ENCODE measurements at regions not wholly inside any gene's neighbourhood (a gene's known extent, or its start where the extent isn't known, plus 50 kb on each side); places are given as distances from the start of the nearest gene placed in this dataset.

GRCh38 chr3:106398891-106399600 is 530.2 kb upstream of the CBLB start:
- no peak overlapping the region for H3K9ac ChIP-seq (ENCODE audit: low read depth in 1 of 2, low read length in 2 of 2)
- H3K36me3 ChIP-seq (ENCODE audit: control insufficient read depth in 4 of 4, insufficient read depth in 3 of 4, low read depth in 1 of 4, low read length in 3 of 4), result no peaks in the 10 kb centered on the region
- H3K27me3 ChIP-seq (ENCODE audit: control insufficient read depth in 4 of 4, insufficient read depth in 4 of 4, low read length in 3 of 4), result peaks cover 0 to 2% (median 0%) of the 10 kb centered on the region in 4 donors
- no peak overlapping the region for H3K4me3 ChIP-seq (ENCODE audit: low read depth in 1 of 3, low read length in 3 of 3)
- H3K27ac ChIP-seq (ENCODE audit: low read depth in 1 of 2, low read length in 2 of 2), result no peak overlapping the region
- H3K9me3 ChIP-seq (ENCODE audit: control insufficient read depth in 4 of 4, low read length in 3 of 4), result no peaks in the 10 kb centered on the region
- DNase-seq (ENCODE audit: low spot score), result no peak
- WGBS, result 45% methylated on average over 2 of the region's 2 CpGs
- TF ChIP-seq REST (IDR thresholded peaks at IDR 0.05) (no peak), JUND (IDR thresholded peaks at IDR 0.05) (no peak), ZBTB33 (IDR thresholded peaks at IDR 0.05) (no peak), SP1 (IDR thresholded peaks at IDR 0.05) (no peak), EGR1 (IDR thresholded peaks at IDR 0.05; ENCODE audit: low read depth in 2 of 2) (no peak), FOXA2 (IDR thresholded peaks at IDR 0.05) (no peak), YY1 (IDR thresholded peaks at IDR 0.05) (no peak)
- H3K4me1 ChIP-seq (ENCODE audit: control insufficient read depth in 4 of 4, insufficient read depth in 4 of 4, low read length in 3 of 4), result no peaks in the 10 kb centered on the region

GRCh38 chr3:106399761-106400160 is 530.9 kb upstream of the CBLB start:
- Histone ChIP-seq H3K9ac (ENCODE audit: low read depth in 1 of 2, low read length in 2 of 2) (no peak overlapping the region), H3K27me3 (ENCODE audit: control insufficient read depth in 4 of 4, insufficient read depth in 4 of 4, low read length in 3 of 4) (peaks cover 0 to 2% (median 0%) of the 10 kb centered on the region in 4 donors)
- 78% methylated on average over 4 of the region's 4 CpGs for whole genome bisulfite sequencing

GRCh38 chr3:106401666-106402490 is 533.1 kb upstream of the CBLB start:
- H3K27ac ChIP-seq (ENCODE audit: low read depth in 1 of 2, low read length in 2 of 2), result no peak overlapping the region
- H3K9me3 ChIP-seq (ENCODE audit: control insufficient read depth in 4 of 4, low read length in 3 of 4), result no peaks in the 10 kb centered on the region
- 72% methylated on average over 3 of the region's 3 CpGs for WGBS
- H3K4me1 ChIP-seq (ENCODE audit: control insufficient read depth in 4 of 4, insufficient read depth in 4 of 4, low read length in 3 of 4), result no peaks in the 10 kb centered on the region
- no peaks in the 10 kb centered on the region for H3K36me3 ChIP-seq (ENCODE audit: control insufficient read depth in 4 of 4, insufficient read depth in 3 of 4, low read depth in 1 of 4, low read length in 3 of 4)
- H3K27me3 ChIP-seq (ENCODE audit: control insufficient read depth in 4 of 4, insufficient read depth in 4 of 4, low read length in 3 of 4), result peaks cover 0 to 1% (median 0%) of the 10 kb centered on the region in 4 donors
- no peak overlapping the region for H3K4me3 ChIP-seq (ENCODE audit: low read depth in 1 of 3, low read length in 3 of 3)
- no peak overlapping the region for H3K9ac ChIP-seq (ENCODE audit: low read depth in 1 of 2, low read length in 2 of 2)
- DNase-seq (ENCODE audit: low spot score), result no peak
- TF ChIP-seq YY1 (IDR thresholded peaks at IDR 0.05), result no peak
- TF ChIP-seq NR2F2 (IDR thresholded peaks at IDR 0.05), result no peak
- TF ChIP-seq EGR1 (IDR thresholded peaks at IDR 0.05; ENCODE audit: low read depth in 2 of 2), result no peak
- no peak for TF ChIP-seq ATF3 (IDR thresholded peaks at IDR 0.05)
- TF ChIP-seq RAD21 (IDR thresholded peaks at IDR 0.05), result no peak
- TF ChIP-seq FOXA2 (IDR thresholded peaks at IDR 0.05), result no peak
- TF ChIP-seq CTCF (IDR thresholded peaks at IDR 0.05; ENCODE audit: low read depth, low read length, missing input control), result no peak
- no peak for TF ChIP-seq JUND (IDR thresholded peaks at IDR 0.05)
- TF ChIP-seq GABPA (IDR thresholded peaks at IDR 0.05 in 1 of 2, conservative IDR thresholded peaks at IDR 0.05 in 1 of 2), result no peak
- no peak for TF ChIP-seq RXRA (IDR thresholded peaks at IDR 0.05)

More at GRCh38 chr3:106399761-106400160, 530.9 kb upstream of the CBLB start:
- TF ChIP-seq FOXA1 (IDR thresholded peaks at IDR 0.05) (no peak), GABPA (IDR thresholded peaks at IDR 0.05 in 1 of 2, conservative IDR thresholded peaks at IDR 0.05 in 1 of 2) (no peak), NR2F2 (IDR thresholded peaks at IDR 0.05) (no peak), YY1 (IDR thresholded peaks at IDR 0.05) (no peak), RAD21 (IDR thresholded peaks at IDR 0.05) (no peak)
- DNase-seq (ENCODE audit: low spot score), result no peak
- no peak overlapping the region for H3K4me3 ChIP-seq (ENCODE audit: low read depth in 1 of 3, low read length in 3 of 3)
- no peaks in the 10 kb centered on the region for H3K4me1 ChIP-seq (ENCODE audit: control insufficient read depth in 4 of 4, insufficient read depth in 4 of 4, low read length in 3 of 4)
- no peaks in the 10 kb centered on the region for H3K36me3 ChIP-seq (ENCODE audit: control insufficient read depth in 4 of 4, insufficient read depth in 3 of 4, low read depth in 1 of 4, low read length in 3 of 4)
- H3K9me3 ChIP-seq (ENCODE audit: control insufficient read depth in 4 of 4, low read length in 3 of 4), result no peaks in the 10 kb centered on the region
- H3K27ac ChIP-seq (ENCODE audit: low read depth in 1 of 2, low read length in 2 of 2), result no peak overlapping the region

Data from liver (tissue), 8 donors.